HEK293T (cell line): ENCODE measurements at regions not wholly inside any gene's neighbourhood (a gene's known extent, or its start where the extent isn't known, plus 50 kb on each side); places are given as distances from the start of the nearest gene placed in this dataset.

ENCODE experiments used
- ARNT ChIP-seq: fragments of 450-650 bp; IDR thresholded peaks from 2 replicates; pipeline ENCODE4 v1.6.1; 2017; ENCODE audit warnings: mild to moderate bottlenecking
- BHLHE40 ChIP-seq: fragments of 450-650 bp; IDR thresholded peaks from 2 replicates; pipeline ENCODE4 v1.6.1; 2016; ENCODE audit warnings: mild to moderate bottlenecking, moderate library complexity, borderline replicate concordance
- FOXA1 ChIP-seq: fragments of 450-650 bp; IDR thresholded peaks from 2 replicates; pipeline ENCODE4 v1.6.1; 2016; ENCODE audit warnings: mild to moderate bottlenecking
- FOXM1 ChIP-seq: fragments of 450-650 bp; IDR thresholded peaks from 2 replicates; pipeline ENCODE4 v1.6.1; 2017; ENCODE audit warnings: mild to moderate bottlenecking, borderline replicate concordance
- SP1 ChIP-seq: fragments of 450-650 bp; IDR thresholded peaks from 2 replicates; pipeline ENCODE4 v1.6.1; 2017
- SUZ12 ChIP-seq: fragments of 450-650 bp; IDR thresholded peaks from 2 replicates; pipeline ENCODE4 v1.6.1; 2016; ENCODE audit warnings: mild to moderate bottlenecking
- ZNF384 ChIP-seq: fragments of 450-650 bp; IDR thresholded peaks from 2 replicates; pipeline ENCODE4 v1.6.1; 2016

GRCh38 chr15:48003441-48003840 is 117.3 kb upstream of the SLC24A5 start:
- TF ChIP-seq SP1 (no peak), FOXM1 (no peak), FOXA1 (no peak), BHLHE40 (no peak), ARNT (no peak), ZNF384 (no peak), SUZ12 (no peak)
